DOHH2 (cell line): ENCODE measurements at regions not wholly inside any gene's neighbourhood (a gene's known extent, or its start where the extent isn't known, plus 50 kb on each side); places are given as distances from the start of the nearest gene placed in this dataset.

Experiments used
- H3F3A ChIP-seq: fragments of 200-600 bp; sonication (generic), shearing (Covaris generic); 2 replicates; pipeline ENCODE4 v1.6.0; 2016; ENCODE audit warnings: antibody characterized with exemption, mild to moderate bottlenecking; ENCODE audit not compliant: control insufficient read depth, insufficient read depth
- H3K27ac ChIP-seq: fragments of 200-600 bp; sonication (generic); 2 replicates; pipeline ENCODE4 v1.5.1; 2014; ENCODE audit warnings: low read depth, mild to moderate bottlenecking, low read length, moderate library complexity
- H3K27me3 ChIP-seq: fragments of 200-600 bp; sonication (generic); 2 replicates; pipeline ENCODE4 v1.6.1; 2014; ENCODE audit warnings: mild to moderate bottlenecking, low read length, mixed read lengths; ENCODE audit not compliant: control insufficient read depth
- H3K36me3 ChIP-seq: fragments of 200-600 bp; sonication (generic); 2 replicates; pipeline ENCODE4 v1.6.1; 2014; ENCODE audit warnings: mild to moderate bottlenecking, low read length, moderate library complexity, mixed read lengths; ENCODE audit not compliant: control insufficient read depth
- H3K4me1 ChIP-seq: fragments of 200-600 bp; sonication (generic); 2 replicates; pipeline ENCODE4 v1.6.1; 2014; ENCODE audit warnings: mild to moderate bottlenecking, low read length, mixed read lengths; ENCODE audit not compliant: control insufficient read depth
- H3K4me2 ChIP-seq: fragments of 200-600 bp; sonication (generic); 2 replicates; pipeline ENCODE4 v1.6.0; 2014; ENCODE audit warnings: mild to moderate bottlenecking, low read length, moderate library complexity
- H3K4me3 ChIP-seq: fragments of 200-600 bp; sonication (generic); 2 replicates; pipeline ENCODE4 v1.5.1; 2014; ENCODE audit warnings: mild to moderate bottlenecking, low read length, mixed read lengths
- H3K79me2 ChIP-seq: fragments of 200-600 bp; sonication (generic); 2 replicates; pipeline ENCODE4 v1.6.1; 2014; ENCODE audit warnings: mild to moderate bottlenecking, low read length, mixed read lengths; ENCODE audit not compliant: control insufficient read depth
- H3K9me2 ChIP-seq: fragments of 200-600 bp; sonication (generic); replicated peaks from 2 replicates; pipeline ENCODE4 v1.6.1; 2014; ENCODE audit warnings: mild to moderate bottlenecking, low read length, mixed read lengths; ENCODE audit not compliant: control insufficient read depth
- H3K9me3 ChIP-seq: fragments of 200-600 bp; sonication (generic); 2 replicates; pipeline ENCODE4 v1.6.1; 2014; ENCODE audit warnings: antibody characterized with exemption, low read length, mixed read lengths; ENCODE audit not compliant: control insufficient read depth, insufficient read depth
- H4K20me1 ChIP-seq: fragments of 200-600 bp; sonication (generic); 2 replicates; pipeline ENCODE4 v1.6.0; 2014; ENCODE audit warnings: low read depth, mild to moderate bottlenecking, antibody characterized with exemption, low read length, moderate library complexity; ENCODE audit not compliant: control insufficient read depth, insufficient read depth
- EZH2phosphoT487 ChIP-seq: fragments of 200-600 bp; sonication (generic); IDR thresholded peaks from 2 replicates; pipeline ENCODE4 v1.6.1; 2017; ENCODE audit warnings: borderline replicate concordance, mild to moderate bottlenecking, antibody characterized with exemption, low read length, moderate library complexity, mixed read lengths
- TF ChIP-seq, protein P1 (sequence below): fragments of 200-600 bp; sonication (generic); IDR thresholded peaks from one replicate; pipeline ENCODE4 v1.5.1; 2014; ENCODE audit warnings: antibody characterized with exemption, mild to moderate bottlenecking, low read depth, low read length; ENCODE audit not compliant: poor library complexity, severe bottlenecking

DNA sequence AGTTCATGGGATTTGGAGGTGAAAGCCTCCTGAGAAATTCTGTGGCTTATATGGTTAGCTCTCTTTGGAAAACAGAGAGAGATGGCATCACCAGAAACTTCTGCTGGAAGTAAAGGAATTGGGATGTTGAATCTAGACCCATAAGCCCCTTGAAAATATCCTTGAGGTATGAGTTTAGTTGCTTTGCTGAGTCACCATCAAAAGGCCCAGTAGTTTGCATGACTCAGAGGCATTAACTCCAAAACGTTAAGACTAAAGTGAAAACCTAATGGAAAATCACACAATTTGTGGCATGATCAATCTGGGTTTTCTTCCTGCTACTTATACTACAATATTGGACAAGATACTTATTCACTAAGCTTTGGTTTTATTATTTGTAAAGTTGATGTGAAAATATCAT lies 349.2 kb upstream of the SALL1 start:
- no peaks in the 10 kb centered on the region for H4K20me1 ChIP-seq
- no peaks in the 10 kb centered on the region for H3K27me3 ChIP-seq
- H3K4me3 ChIP-seq, result no peak overlapping the region
- no peaks in the 10 kb centered on the region for H3K4me1 ChIP-seq
- H3K9me3 ChIP-seq, result no peaks in the 10 kb centered on the region
- H3F3A ChIP-seq, result no peaks in the 10 kb centered on the region
- no peak overlapping the region for H3K27ac ChIP-seq
- no peaks in the 10 kb centered on the region for H3K79me2 ChIP-seq
- H3K36me3 ChIP-seq, result no peaks in the 10 kb centered on the region
- H3K4me2 ChIP-seq, result no peak overlapping the region
- no peak for TF ChIP-seq EZH2phosphoT487
- TF ChIP-seq, protein P1, sequence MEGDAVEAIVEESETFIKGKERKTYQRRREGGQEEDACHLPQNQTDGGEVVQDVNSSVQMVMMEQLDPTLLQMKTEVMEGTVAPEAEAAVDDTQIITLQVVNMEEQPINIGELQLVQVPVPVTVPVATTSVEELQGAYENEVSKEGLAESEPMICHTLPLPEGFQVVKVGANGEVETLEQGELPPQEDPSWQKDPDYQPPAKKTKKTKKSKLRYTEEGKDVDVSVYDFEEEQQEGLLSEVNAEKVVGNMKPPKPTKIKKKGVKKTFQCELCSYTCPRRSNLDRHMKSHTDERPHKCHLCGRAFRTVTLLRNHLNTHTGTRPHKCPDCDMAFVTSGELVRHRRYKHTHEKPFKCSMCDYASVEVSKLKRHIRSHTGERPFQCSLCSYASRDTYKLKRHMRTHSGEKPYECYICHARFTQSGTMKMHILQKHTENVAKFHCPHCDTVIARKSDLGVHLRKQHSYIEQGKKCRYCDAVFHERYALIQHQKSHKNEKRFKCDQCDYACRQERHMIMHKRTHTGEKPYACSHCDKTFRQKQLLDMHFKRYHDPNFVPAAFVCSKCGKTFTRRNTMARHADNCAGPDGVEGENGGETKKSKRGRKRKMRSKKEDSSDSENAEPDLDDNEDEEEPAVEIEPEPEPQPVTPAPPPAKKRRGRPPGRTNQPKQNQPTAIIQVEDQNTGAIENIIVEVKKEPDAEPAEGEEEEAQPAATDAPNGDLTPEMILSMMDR, result no peak
- no peaks in the 10 kb centered on the region for H3K9me2 ChIP-seq

DNA sequence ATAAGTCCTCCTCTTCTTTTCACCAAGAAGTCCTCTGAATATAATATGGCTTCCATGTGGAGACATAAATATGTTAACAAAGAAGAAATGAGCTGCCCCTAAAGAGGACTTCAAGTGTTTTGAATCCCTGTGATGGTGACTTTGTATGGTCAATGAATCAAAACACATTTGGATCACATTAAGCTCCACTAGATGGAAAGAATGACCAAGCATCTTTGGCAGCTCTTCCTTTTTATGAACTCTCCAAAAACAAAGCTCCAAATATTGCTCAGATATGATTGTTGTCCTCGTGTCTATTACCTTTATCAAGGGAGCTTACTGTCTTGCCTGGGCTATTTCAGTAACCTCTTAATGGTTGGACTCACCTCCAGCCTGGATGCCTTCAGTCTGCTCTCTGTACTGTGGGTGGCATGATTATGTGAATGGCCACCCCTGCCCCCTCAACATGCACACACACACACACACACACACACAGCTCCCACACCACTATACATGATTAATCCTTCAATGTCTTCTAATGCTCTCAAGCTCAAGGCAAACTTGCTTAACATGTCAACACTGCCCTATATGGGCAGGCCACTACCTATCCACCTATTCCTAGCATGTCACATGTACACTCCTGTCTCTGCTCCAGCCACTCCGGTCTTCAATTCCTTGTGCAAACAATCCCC lies 346.6 kb upstream of the SALL1 start:
- no peaks in the 10 kb centered on the region for H3F3A ChIP-seq

DNA sequence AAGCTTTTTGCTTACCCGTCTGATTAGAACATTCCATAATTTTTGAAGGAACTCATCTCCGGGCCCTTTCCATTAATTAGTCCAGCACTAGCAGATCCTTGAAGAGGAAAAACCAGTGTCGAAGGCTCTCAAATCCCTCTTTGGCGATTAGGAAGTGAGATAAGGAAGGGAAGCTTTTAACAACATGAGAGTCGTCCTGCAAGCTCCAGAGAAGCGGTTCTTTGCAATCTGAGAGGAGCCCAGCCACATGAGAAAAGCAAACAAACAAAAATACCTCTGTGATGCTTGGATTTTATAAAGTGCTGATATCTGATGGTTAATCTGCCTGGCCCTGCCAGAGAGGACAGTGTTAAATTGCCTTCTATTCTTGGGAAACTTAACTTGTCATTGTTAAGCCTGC lies 339.8 kb upstream of the SALL1 start:
- Histone ChIP-seq H3K4me2 (no peak overlapping the region), H4K20me1 (no peaks in the 10 kb centered on the region), H3K4me3 (no peak overlapping the region), H3K9me2 (no peaks in the 10 kb centered on the region), H3F3A (no peaks in the 10 kb centered on the region), H3K27me3 (no peaks in the 10 kb centered on the region), H3K4me1 (no peaks in the 10 kb centered on the region), H3K9me3 (no peaks in the 10 kb centered on the region), H3K27ac (no peak overlapping the region), H3K79me2 (no peaks in the 10 kb centered on the region), H3K36me3 (no peaks in the 10 kb centered on the region)
- TF ChIP-seq, protein P1, result no peak
- TF ChIP-seq EZH2phosphoT487, result no peak

More for the DNA sequence above, 346.6 kb upstream of the SALL1 start:
- no peaks in the 10 kb centered on the region for H3K79me2 ChIP-seq
- H3K36me3 ChIP-seq, result no peaks in the 10 kb centered on the region
- H3K4me1 ChIP-seq, result no peaks in the 10 kb centered on the region
- no peaks in the 10 kb centered on the region for H3K9me2 ChIP-seq
- H3K9me3 ChIP-seq, result no peaks in the 10 kb centered on the region
- no peak overlapping the region for H3K4me3 ChIP-seq
- TF ChIP-seq, protein P1, result no peak
- TF ChIP-seq EZH2phosphoT487, result no peak
- no peaks in the 10 kb centered on the region for H3K27me3 ChIP-seq
- no peak overlapping the region for H3K27ac ChIP-seq
- no peak overlapping the region for H3K4me2 ChIP-seq
- no peaks in the 10 kb centered on the region for H4K20me1 ChIP-seq
